Subcutaneous abdominal adipose tissue (tissue), 5 donors: ENCODE measurements at regions not wholly inside any gene's neighbourhood (a gene's known extent, or its start where the extent isn't known, plus 50 kb on each side); places are given as distances from the start of the nearest gene placed in this dataset.

Experiments
- H3K27ac ChIP-seq: one replicate; pipeline ENCODE4 v1.7.0; 2013; ENCODE audit warnings: low read depth, mild to moderate bottlenecking, inconsistent platforms, low read length, moderate library complexity
- H3K27me3 ChIP-seq, 5 donors: one replicate each; pipeline ENCODE4 v1.7.0; 2013; ENCODE audit warnings: low read length in 5 of 5, inconsistent platforms in 1 of 5; ENCODE audit not compliant: control insufficient read depth in 5 of 5, insufficient read depth in 4 of 5
- H3K36me3 ChIP-seq, 5 donors: one replicate each; pipeline ENCODE4 v1.7.0; 2013; ENCODE audit warnings: low read length in 5 of 5; ENCODE audit not compliant: control insufficient read depth in 5 of 5, insufficient read depth in 5 of 5
- H3K4me1 ChIP-seq, 5 donors: one replicate each; pipeline ENCODE4 v1.7.0; 2013; ENCODE audit warnings: low read length in 5 of 5, mild to moderate bottlenecking in 3 of 5, moderate library complexity in 1 of 5; ENCODE audit not compliant: control insufficient read depth in 5 of 5, insufficient read depth in 5 of 5
- H3K4me3 ChIP-seq, 5 donors: one replicate each; pipeline ENCODE4 v1.7.0; 2013; ENCODE audit warnings: low read length in 5 of 5, low read depth in 1 of 5
- H3K9ac ChIP-seq, 5 donors: one replicate each; pipeline ENCODE4 v1.7.0; 2013; ENCODE audit warnings: low read length in 5 of 5, mild to moderate bottlenecking in 4 of 5, moderate library complexity in 3 of 5
- H3K9me3 ChIP-seq, 5 donors: one replicate each; pipeline ENCODE4 v1.7.0; 2013; ENCODE audit warnings: low read length in 5 of 5; ENCODE audit not compliant: control insufficient read depth in 5 of 5
- donor health status: healthy.
- donor health status: healthy.
- donor health status: healthy.
- donor health status: healthy.
- donor health status: healthy.

DNA sequence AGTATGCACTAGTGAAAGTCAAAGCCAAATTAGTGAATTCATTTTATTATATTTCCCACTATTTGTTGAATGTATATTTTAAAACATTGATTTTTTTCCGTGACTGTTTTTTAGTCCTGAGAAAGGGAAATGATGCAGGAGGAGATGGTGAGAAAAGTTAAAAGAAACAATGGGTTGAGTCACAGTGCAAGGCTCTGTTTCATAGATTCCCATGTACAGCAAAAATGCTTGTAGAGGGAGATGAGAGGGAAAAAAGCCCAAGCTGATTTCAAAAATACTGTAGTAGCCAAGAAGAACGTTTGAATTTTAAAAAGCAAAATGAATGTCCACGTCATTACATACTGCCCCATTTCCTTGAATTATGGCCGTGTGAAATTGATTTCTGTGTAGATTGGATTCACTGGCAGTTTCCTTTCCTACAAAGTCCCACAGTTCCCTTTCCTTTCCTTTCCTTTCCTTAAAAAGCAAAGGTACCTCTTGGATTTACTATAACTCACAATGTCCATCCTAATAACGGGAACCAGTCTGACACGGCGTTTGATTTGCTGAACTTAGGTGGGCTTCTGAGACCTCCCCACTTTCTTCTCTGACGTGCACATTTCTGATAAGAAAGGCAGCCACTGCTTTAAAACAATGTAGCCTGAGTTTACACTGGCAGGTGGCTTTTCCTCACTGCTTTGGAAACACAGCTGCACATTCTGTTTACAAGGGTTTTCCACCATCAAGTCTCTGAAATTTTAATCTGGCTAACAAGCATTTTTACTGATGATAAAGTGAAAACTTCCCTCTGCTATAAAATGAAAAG lies 63.7 kb downstream of the SPCS3 start:
- H3K4me3 ChIP-seq, result no peak overlapping the region
- H3K27ac ChIP-seq, result no peak overlapping the region
- peaks cover 0 to 5% (median 2%) of the 10 kb centered on the region in 5 donors for H3K4me1 ChIP-seq
- H3K36me3 ChIP-seq, result no peaks in the 10 kb centered on the region
- H3K9me3 ChIP-seq, result no peaks in the 10 kb centered on the region
- H3K27me3 ChIP-seq, result peaks cover 0 to 3% (median 2%) of the 10 kb centered on the region in 5 donors
- no peak overlapping the region for H3K9ac ChIP-seq

DNA sequence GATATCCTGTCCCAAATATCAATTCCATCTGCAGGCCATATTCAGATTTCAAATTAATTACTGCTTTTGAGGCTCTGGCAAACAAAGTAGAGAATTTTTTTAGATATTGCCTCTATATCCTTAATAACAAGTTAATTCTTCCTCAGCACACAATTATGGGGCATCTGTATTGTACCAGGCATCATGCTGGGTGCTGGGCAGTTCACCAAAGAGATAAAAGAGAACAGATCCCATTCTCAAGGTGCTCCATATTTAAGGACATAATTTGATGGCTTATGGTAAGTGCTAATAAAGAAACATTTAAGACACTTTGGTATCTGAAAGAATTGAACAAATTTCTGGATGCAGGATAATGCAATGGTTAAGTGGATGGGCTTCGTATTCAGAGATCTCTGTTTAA lies 65.8 kb downstream of the SPCS3 start:
- no peaks in the 10 kb centered on the region for H3K36me3 ChIP-seq
- no peak overlapping the region for H3K4me3 ChIP-seq
- peaks cover 0 to 5% (median 2%) of the 10 kb centered on the region in 5 donors for H3K4me1 ChIP-seq
- no peaks in the 10 kb centered on the region for H3K9me3 ChIP-seq
- no peak overlapping the region for H3K27ac ChIP-seq
- H3K9ac ChIP-seq, result no peak overlapping the region
- peaks cover 0 to 3% (median 2%) of the 10 kb centered on the region in 5 donors for H3K27me3 ChIP-seq

DNA sequence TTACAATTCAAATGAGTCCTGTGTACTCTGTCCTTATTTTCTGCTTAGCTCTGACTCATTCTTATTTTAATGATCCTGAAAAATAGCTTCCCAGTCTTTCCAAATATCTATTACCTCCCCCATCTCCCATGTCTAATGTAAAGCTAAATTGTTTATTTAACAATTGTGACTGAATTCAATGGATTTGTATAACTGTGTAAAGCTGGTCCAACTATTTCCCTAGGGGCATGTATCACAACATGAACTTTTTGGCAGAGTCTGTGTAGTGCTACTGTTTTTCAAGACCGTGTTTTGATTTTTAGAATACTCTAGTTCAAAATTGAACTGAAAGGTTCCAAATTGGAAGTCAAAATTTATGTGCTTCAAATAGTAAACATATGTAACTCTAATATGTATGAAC lies 67.8 kb downstream of the SPCS3 start:
- Histone ChIP-seq H3K27me3 (peaks cover 0 to 2% (median 0%) of the 10 kb centered on the region in 5 donors), H3K9me3 (no peaks in the 10 kb centered on the region), H3K9ac (no peak overlapping the region), H3K36me3 (no peaks in the 10 kb centered on the region), H3K4me3 (no peak overlapping the region), H3K27ac (no peak overlapping the region), H3K4me1 (peaks cover 0 to 5% (median 2%) of the 10 kb centered on the region in 5 donors)

DNA sequence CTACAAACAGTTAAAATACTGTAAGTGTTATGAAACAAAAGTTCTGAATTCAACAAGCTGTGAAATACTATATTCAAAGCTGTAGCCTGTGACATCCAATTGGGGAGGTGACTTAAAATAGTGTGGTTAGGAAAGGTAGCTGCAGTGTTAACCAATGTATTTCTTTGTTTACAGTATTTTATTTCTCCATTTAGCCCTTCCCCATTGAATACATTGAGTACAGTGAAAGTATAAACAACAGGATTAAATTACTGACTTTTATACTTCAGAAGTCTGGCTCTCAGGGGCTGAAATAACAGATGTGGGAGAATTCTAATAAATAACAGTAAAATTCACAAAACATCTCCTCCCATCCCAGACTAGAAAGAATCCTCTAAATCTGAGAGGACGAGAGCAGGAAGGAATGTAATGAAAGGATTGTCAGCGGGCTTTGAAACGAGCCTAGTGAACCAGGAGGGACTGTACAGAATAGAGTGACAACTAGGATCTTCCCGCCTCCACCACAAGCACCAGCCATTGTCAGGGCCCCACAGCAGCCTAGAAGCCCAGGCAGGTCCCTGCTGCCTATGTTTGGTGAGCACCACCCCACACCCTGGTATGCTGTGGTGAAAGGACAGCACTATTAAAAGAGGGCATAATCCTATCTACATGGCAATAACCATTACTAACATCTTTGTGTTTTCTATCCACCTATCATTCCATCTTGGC lies 73.7 kb downstream of the SPCS3 start:
- Histone ChIP-seq H3K4me1 (no peaks in the 10 kb centered on the region), H3K9me3 (no peaks in the 10 kb centered on the region)

DNA sequence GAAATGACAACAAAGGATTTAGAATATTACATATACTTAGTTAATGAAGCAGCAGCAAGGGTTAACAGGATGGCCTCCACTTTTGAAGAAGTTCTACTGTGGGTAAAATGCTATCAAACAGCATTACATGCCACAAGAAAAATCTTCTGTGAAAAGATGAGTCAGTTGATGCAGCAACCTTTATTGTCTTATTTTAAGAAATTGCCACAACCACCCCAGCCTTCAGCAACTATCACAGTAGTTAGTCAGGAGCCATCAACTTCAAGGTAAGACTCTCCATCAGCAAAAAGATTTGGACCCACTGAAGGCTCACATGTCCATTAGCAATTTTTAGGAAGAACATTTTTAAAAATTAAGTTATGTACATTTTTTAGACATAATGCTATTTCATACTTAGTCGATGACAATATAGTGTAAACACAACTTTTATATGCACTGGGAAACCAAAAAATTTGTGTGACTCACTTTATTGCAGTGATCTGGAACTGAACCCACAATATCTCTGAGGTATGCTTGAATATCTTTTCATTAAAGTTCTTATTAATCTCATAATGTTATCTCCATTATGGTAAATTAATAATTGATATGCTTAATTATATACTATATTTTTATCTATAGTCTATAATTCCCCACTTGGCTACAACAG lies 81.2 kb downstream of the SPCS3 start:
- Histone ChIP-seq H3K36me3 (no peaks in the 10 kb centered on the region), H3K27ac (no peak overlapping the region), H3K27me3 (no peaks in the 10 kb centered on the region), H3K4me3 (no peak overlapping the region), H3K9ac (no peak overlapping the region), H3K9me3 (peaks cover 0 to 4% (median 0%) of the 10 kb centered on the region in 5 donors), H3K4me1 (no peaks in the 10 kb centered on the region)

More for the DNA sequence above, 73.7 kb downstream of the SPCS3 start:
- H3K27ac ChIP-seq, result no peak overlapping the region
- H3K27me3 ChIP-seq, result no peaks in the 10 kb centered on the region
- H3K9ac ChIP-seq, result no peak overlapping the region
- no peaks in the 10 kb centered on the region for H3K36me3 ChIP-seq
- H3K4me3 ChIP-seq, result no peak overlapping the region

DNA sequence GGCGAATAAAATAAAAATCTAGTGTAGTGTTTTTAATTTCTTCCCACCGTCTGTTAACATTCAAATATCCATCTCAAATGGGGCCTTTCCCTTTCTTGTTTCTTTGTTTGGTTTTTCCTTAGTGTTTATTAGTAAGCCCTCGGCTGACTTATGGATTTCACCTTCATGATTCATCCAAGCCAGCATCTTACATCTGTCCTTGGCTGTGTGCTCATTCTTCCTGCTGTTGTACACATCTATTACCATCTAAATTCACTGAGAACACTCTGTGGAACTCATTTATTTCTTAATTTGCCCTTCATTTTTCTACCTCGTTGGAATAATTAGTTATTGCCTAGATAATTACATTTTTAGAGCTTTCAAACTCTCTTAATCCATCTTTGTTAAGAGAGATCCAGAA lies 84.9 kb downstream of the SPCS3 start:
- no peaks in the 10 kb centered on the region for H3K36me3 ChIP-seq
- H3K4me3 ChIP-seq, result no peak overlapping the region
- no peak overlapping the region for H3K27ac ChIP-seq
- H3K9ac ChIP-seq, result no peak overlapping the region
- H3K9me3 ChIP-seq, result peaks cover 0 to 4% (median 0%) of the 10 kb centered on the region in 5 donors
- no peaks in the 10 kb centered on the region for H3K4me1 ChIP-seq
- no peaks in the 10 kb centered on the region for H3K27me3 ChIP-seq

DNA sequence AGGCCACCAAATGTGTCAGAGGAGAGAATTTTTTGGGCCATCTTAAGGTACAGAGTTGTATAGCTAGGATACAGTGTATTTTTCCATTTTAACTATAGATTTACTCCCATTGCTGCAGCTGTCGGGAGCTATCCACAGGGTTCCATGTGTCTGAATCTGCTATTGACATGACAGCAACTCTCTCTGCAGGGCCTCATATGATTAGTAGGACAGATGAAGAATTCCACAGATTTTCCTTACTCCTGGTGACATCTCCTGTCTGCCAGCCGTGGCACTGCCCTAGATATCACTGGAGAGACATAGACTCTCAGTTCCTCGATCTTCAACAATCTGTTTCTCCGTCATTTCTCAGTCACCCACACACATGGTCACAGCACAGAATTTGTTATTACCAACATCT lies 86.5 kb downstream of the SPCS3 start:
- no peaks in the 10 kb centered on the region for H3K27me3 ChIP-seq
- H3K36me3 ChIP-seq, result no peaks in the 10 kb centered on the region
- H3K4me3 ChIP-seq, result no peak overlapping the region
- no peak overlapping the region for H3K9ac ChIP-seq
- H3K27ac ChIP-seq, result no peak overlapping the region
- no peaks in the 10 kb centered on the region for H3K9me3 ChIP-seq
- no peaks in the 10 kb centered on the region for H3K4me1 ChIP-seq

DNA sequence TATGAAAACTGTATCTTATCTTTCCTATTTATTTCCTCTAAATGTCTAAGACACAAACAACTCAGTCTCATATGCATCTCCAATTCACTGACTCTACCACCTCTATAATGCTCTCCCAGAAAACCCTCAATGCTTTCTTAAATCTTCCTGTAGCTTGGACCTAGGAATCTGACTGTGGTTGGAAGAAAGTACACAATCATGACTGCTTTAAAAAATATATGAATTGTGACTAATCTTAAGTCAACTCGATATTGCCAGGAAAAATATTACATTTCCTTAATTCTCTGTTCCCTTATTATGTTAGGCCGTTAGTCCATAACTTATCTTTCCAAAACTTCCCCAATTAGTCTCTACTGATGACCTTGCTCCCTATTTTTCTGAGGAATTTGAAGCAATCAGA lies 87.0 kb downstream of the SPCS3 start:
- Histone ChIP-seq H3K9me3 (no peaks in the 10 kb centered on the region), H3K9ac (no peak overlapping the region), H3K27me3 (no peaks in the 10 kb centered on the region), H3K36me3 (no peaks in the 10 kb centered on the region), H3K4me3 (no peak overlapping the region), H3K27ac (no peak overlapping the region), H3K4me1 (no peaks in the 10 kb centered on the region)

DNA sequence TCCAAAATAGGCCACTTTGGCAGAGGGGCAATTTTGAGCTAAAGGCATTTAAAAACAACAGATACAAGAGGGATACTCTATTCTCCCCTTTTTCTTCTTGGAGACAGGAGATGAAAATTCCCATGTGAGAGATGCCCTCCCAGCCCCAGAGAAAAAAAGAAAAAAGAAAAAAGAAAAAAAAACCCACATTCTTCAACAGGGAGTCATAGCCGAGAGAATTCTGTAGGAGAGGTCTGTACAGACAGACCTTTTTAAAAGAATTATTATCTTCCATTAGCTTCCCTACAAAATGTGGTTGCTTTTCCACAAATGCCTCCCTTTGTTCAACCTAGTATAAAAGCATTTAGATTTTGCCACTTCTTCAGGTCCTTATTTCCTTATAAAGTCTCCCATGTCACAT lies 89.9 kb downstream of the SPCS3 start:
- no peak overlapping the region for H3K27ac ChIP-seq
- H3K27me3 ChIP-seq, result no peaks in the 10 kb centered on the region
- no peaks in the 10 kb centered on the region for H3K9me3 ChIP-seq
- H3K4me3 ChIP-seq, result no peak overlapping the region
- H3K4me1 ChIP-seq, result no peaks in the 10 kb centered on the region
- H3K36me3 ChIP-seq, result no peaks in the 10 kb centered on the region
- no peak overlapping the region for H3K9ac ChIP-seq

DNA sequence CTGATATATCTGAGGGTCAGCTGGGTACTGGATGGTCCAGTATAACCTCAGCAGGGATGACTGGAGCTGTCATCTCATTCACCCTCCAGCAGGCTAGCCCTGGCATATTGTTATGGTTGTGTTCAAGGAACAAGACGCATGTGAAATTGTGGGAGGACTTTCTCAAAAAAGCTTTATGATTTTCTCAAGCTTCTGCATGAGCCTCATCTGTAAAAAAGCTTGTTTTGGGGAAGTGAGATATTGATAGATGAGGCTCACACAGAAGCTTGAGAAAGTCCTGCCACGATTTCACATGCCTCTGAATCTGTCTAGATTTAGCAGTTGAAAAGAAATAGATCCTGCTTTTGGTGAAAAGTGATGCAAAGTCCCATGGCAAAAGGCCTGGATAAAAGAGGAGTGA lies 93.4 kb downstream of the SPCS3 start:
- H3K36me3 ChIP-seq, result no peaks in the 10 kb centered on the region
- no peaks in the 10 kb centered on the region for H3K27me3 ChIP-seq
- no peaks in the 10 kb centered on the region for H3K9me3 ChIP-seq
- H3K9ac ChIP-seq, result no peak overlapping the region
- no peak overlapping the region for H3K27ac ChIP-seq
- no peaks in the 10 kb centered on the region for H3K4me1 ChIP-seq
- H3K4me3 ChIP-seq, result no peak overlapping the region
